Immature natural killer cell (primary cell): ENCODE measurements at regions not wholly inside any gene's neighbourhood (a gene's known extent, or its start where the extent isn't known, plus 50 kb on each side); places are given as distances from the start of the nearest gene placed in this dataset.
"Not testable (repeated sequence)": the region's sequence is repeated elsewhere in the genome, so short reads cannot be mapped to it uniquely, and the experiment has no call there.

Experiments
- DNase-seq, 3 donors: peaks; one replicate each; pipeline ENCODE4 v3.0.0; 2022; ENCODE audit warnings: mixed read lengths in 1 of 3
- H3K27ac Mint-ChIP-seq, 6 donors: one replicate each; pipeline ENCODE4 v1.8.0; 2020; ENCODE audit warnings: mixed read lengths in 6 of 6, mild to moderate bottlenecking in 5 of 6, inconsistent platforms in 4 of 6, moderate library complexity in 3 of 6
- H3K27me3 Mint-ChIP-seq, 3 donors: one replicate each; pipeline ENCODE4 v1.8.0; 2020 to 2021; ENCODE audit warnings: low read depth in 3 of 3, mild to moderate bottlenecking in 3 of 3, mixed read lengths in 3 of 3, moderate library complexity in 3 of 3, inconsistent platforms in 1 of 3
- H3K36me3 Mint-ChIP-seq, 3 donors: one replicate each; pipeline ENCODE4 v1.8.0; 2020; ENCODE audit warnings: mixed read lengths in 3 of 3, inconsistent platforms in 2 of 3, mild to moderate bottlenecking in 2 of 3
- H3K4me1 Mint-ChIP-seq, 2 donors: one replicate each; pipeline ENCODE4 v1.8.0; 2020; ENCODE audit warnings: inconsistent platforms in 2 of 2, mild to moderate bottlenecking in 2 of 2, mixed read lengths in 2 of 2, moderate library complexity in 1 of 2
- H3K4me3 Mint-ChIP-seq, 5 donors: one replicate each; pipeline ENCODE4 v1.8.0; 2020; ENCODE audit warnings: mild to moderate bottlenecking in 5 of 5, mixed read lengths in 5 of 5, inconsistent platforms in 3 of 5, moderate library complexity in 3 of 5
- H3K9me3 Mint-ChIP-seq, 6 donors: one replicate each; pipeline ENCODE4 v1.8.0; 2020; ENCODE audit warnings: mild to moderate bottlenecking in 6 of 6, mixed read lengths in 6 of 6, inconsistent platforms in 4 of 6, moderate library complexity in 3 of 6

GRCh38 chr2:238512247-238512867 is 85.6 kb downstream of the ASB1 start:
- Mint-ChIP-seq H3K36me3 (peaks cover 4 to 10% (median 6%) of the 10 kb centered on the region in 3 donors), H3K9me3 (peaks cover 5 to 14% (median 7%) of the 10 kb centered on the region in 6 donors), H3K4me3 (no peak overlapping the region), H3K4me1 (no peaks in the 10 kb centered on the region), H3K27ac (no peak overlapping the region), H3K27me3 (peaks cover 0 to 8% (median 7%) of the 10 kb centered on the region in 3 donors)
- DNase-seq = no peak

GRCh38 chr2:238513346-238513745 is 86.6 kb downstream of the ASB1 start:
- Mint-ChIP-seq H3K9me3 (peaks cover 8 to 22% (median 11%) of the 10 kb centered on the region in 6 donors), H3K27me3 (peaks cover 0 to 7% (median 6%) of the 10 kb centered on the region in 3 donors), H3K4me1 (no peaks in the 10 kb centered on the region), H3K36me3 (peaks cover 6 to 14% (median 9%) of the 10 kb centered on the region in 3 donors), H3K4me3 (no peak overlapping the region), H3K27ac (no peak overlapping the region)
- DNase-seq = peak in 1 of 3 donors; percentile 10

- H3K27ac Mint-ChIP-seq, H3K4me3 Mint-ChIP-seq, H3K27me3 Mint-ChIP-seq, H3K4me1 Mint-ChIP-seq, DNase-seq: not testable (repeated sequence)
- Mint-ChIP-seq H3K9me3 (peaks cover 8 to 22% (median 11%) of the 10 kb centered on the region in 6 donors), H3K36me3 (peaks cover 6 to 14% (median 9%) of the 10 kb centered on the region in 3 donors)
Measured at GRCh38 chr2:238514024-238514423, 87.3 kb downstream of the ASB1 start.

GRCh38 chr2:238515377-238515776 is 88.7 kb downstream of the ASB1 start:
- Mint-ChIP-seq H3K4me1 (no peaks in the 10 kb centered on the region), H3K4me3 (no peak overlapping the region), H3K27me3 (peaks cover 0 to 7% (median 6%) of the 10 kb centered on the region in 3 donors), H3K27ac (no peak overlapping the region), H3K36me3 (peaks cover 6 to 14% (median 9%) of the 10 kb centered on the region in 3 donors), H3K9me3 (peaks cover 8 to 22% (median 11%) of the 10 kb centered on the region in 6 donors)
- DNase-seq = no peak

GRCh38 chr2:238517209-238517608 is 90.5 kb downstream of the ASB1 start:
- H3K4me1 Mint-ChIP-seq = no peaks in the 10 kb centered on the region
- H3K27ac Mint-ChIP-seq = no peak overlapping the region
- H3K4me3 Mint-ChIP-seq = no peak overlapping the region
- peaks cover 0 to 7% (median 6%) of the 10 kb centered on the region in 3 donors for H3K27me3 Mint-ChIP-seq
- H3K36me3 Mint-ChIP-seq = peaks cover 6 to 14% (median 9%) of the 10 kb centered on the region in 3 donors
- peaks cover 8 to 22% (median 11%) of the 10 kb centered on the region in 6 donors for H3K9me3 Mint-ChIP-seq
- DNase-seq = no peak

- H3K4me3 Mint-ChIP-seq = no peak overlapping the region
- H3K27me3 Mint-ChIP-seq = peaks cover 0 to 9% (median 7%) of the 10 kb centered on the region in 3 donors
- DNase-seq = no peak
- peaks cover 6 to 14% (median 9%) of the 10 kb centered on the region in 3 donors for H3K36me3 Mint-ChIP-seq
- no peak overlapping the region for H3K27ac Mint-ChIP-seq
- H3K9me3 Mint-ChIP-seq = peaks cover 8 to 22% (median 11%) of the 10 kb centered on the region in 6 donors
- no peaks in the 10 kb centered on the region for H3K4me1 Mint-ChIP-seq
Measured at GRCh38 chr2:238518172-238518820, 91.6 kb downstream of the ASB1 start.

- Mint-ChIP-seq H3K27me3 (peaks cover 0 to 11% (median 5%) of the 10 kb centered on the region in 3 donors), H3K36me3 (peaks cover 6 to 14% (median 9%) of the 10 kb centered on the region in 3 donors), H3K4me1 (no peaks in the 10 kb centered on the region), H3K4me3 (no peak overlapping the region), H3K9me3 (peaks cover 8 to 22% (median 11%) of the 10 kb centered on the region in 6 donors), H3K27ac (no peak overlapping the region)
- no peak for DNase-seq
Measured at GRCh38 chr2:238518821-238519186, 92.1 kb downstream of the ASB1 start.

GRCh38 chr2:238520359-238520886 is 93.7 kb downstream of the ASB1 start:
- DNase-seq = no peak
- Mint-ChIP-seq H3K36me3 (peaks cover 6 to 14% (median 9%) of the 10 kb centered on the region in 3 donors), H3K27ac (no peak overlapping the region), H3K4me1 (no peaks in the 10 kb centered on the region), H3K27me3 (peaks cover 0 to 12% (median 4%) of the 10 kb centered on the region in 3 donors), H3K9me3 (peaks cover 8 to 22% (median 11%) of the 10 kb centered on the region in 6 donors), H3K4me3 (no peak overlapping the region)

GRCh38 chr2:238521002-238521401 is 94.3 kb downstream of the ASB1 start:
- no peak for DNase-seq
- H3K9me3 Mint-ChIP-seq = peaks cover 7 to 20% (median 11%) of the 10 kb centered on the region in 6 donors
- H3K4me1 Mint-ChIP-seq = no peaks in the 10 kb centered on the region
- no peak overlapping the region for H3K27ac Mint-ChIP-seq
- peaks cover 1 to 12% (median 9%) of the 10 kb centered on the region in 3 donors for H3K36me3 Mint-ChIP-seq
- H3K27me3 Mint-ChIP-seq = peaks cover 0 to 7% (median 4%) of the 10 kb centered on the region in 3 donors
- H3K4me3 Mint-ChIP-seq = no peak overlapping the region

- no peak for DNase-seq
- H3K27ac Mint-ChIP-seq = no peak overlapping the region
- H3K27me3 Mint-ChIP-seq = peaks cover 0 to 5% (median 4%) of the 10 kb centered on the region in 3 donors
- H3K36me3 Mint-ChIP-seq = peaks cover 0 to 5% (median 4%) of the 10 kb centered on the region in 3 donors
- H3K9me3 Mint-ChIP-seq = peaks cover 3 to 11% (median 6%) of the 10 kb centered on the region in 6 donors
- H3K4me3 Mint-ChIP-seq = no peak overlapping the region
- no peaks in the 10 kb centered on the region for H3K4me1 Mint-ChIP-seq
Measured at GRCh38 chr2:238521870-238522269, 95.1 kb downstream of the ASB1 start.

GRCh38 chr2:238523158-238524110 is 96.7 kb downstream of the ASB1 start:
- Mint-ChIP-seq H3K27me3 (peaks cover 0 to 8% (median 4%) of the 10 kb centered on the region in 3 donors), H3K9me3 (peaks cover 0 to 3% (median 0%) of the 10 kb centered on the region in 6 donors), H3K4me1 (no peaks in the 10 kb centered on the region), H3K36me3 (no peaks in the 10 kb centered on the region), H3K4me3 (no peak overlapping the region), H3K27ac (no peak overlapping the region)
- no peak for DNase-seq

GRCh38 chr2:238524426-238524983 is 97.8 kb downstream of the ASB1 start:
- no peak for DNase-seq
- Mint-ChIP-seq H3K36me3 (no peaks in the 10 kb centered on the region), H3K27me3 (peaks cover 0 to 8% (median 4%) of the 10 kb centered on the region in 3 donors), H3K9me3 (peaks cover 0 to 2% (median 0%) of the 10 kb centered on the region in 6 donors), H3K4me1 (no peaks in the 10 kb centered on the region), H3K4me3 (no peak overlapping the region), H3K27ac (no peak overlapping the region)

GRCh38 chr2:238525990-238526389 is 99.3 kb downstream of the ASB1 start:
- Mint-ChIP-seq H3K4me1 (no peaks in the 10 kb centered on the region), H3K27ac (no peak overlapping the region), H3K9me3 (peaks cover 0 to 8% (median 7%) of the 10 kb centered on the region in 6 donors), H3K36me3 (peaks cover 6% of the 10 kb centered on the region in 3 donors), H3K27me3 (peaks cover 4 to 8% (median 4%) of the 10 kb centered on the region in 3 donors), H3K4me3 (no peak overlapping the region)
- DNase-seq = no peak
